H9 (cell line): ENCODE measurements at regions not wholly inside any gene's neighbourhood (a gene's known extent, or its start where the extent isn't known, plus 50 kb on each side); places are given as distances from the start of the nearest gene placed in this dataset.

Source experiments
- DNase-seq: peaks from one replicate; pipeline ENCODE4 v3.0.0-alpha.2; 2017
- H2AFZ ChIP-seq: one replicate; pipeline ENCODE4 v1.6.1; 2013; ENCODE audit warnings: mild to moderate bottlenecking, low read length, control low read depth, moderate library complexity
- H2AK5ac ChIP-seq: 2 replicates; pipeline ENCODE4 v1.6.1; 2013; ENCODE audit warnings: low read length, control low read depth, mixed read lengths; ENCODE audit not compliant: insufficient read length
- H2BK120ac ChIP-seq: one replicate; pipeline ENCODE4 v1.6.1; 2013; ENCODE audit warnings: low read depth, mild to moderate bottlenecking, low read length, control low read depth, inconsistent platforms; ENCODE audit not compliant: poor library complexity, severe bottlenecking
- H2BK12ac ChIP-seq: 2 replicates; pipeline ENCODE4 v1.6.1; 2013; ENCODE audit warnings: low read length, control low read depth, mixed read lengths, low read depth; ENCODE audit not compliant: insufficient read length
- H2BK15ac ChIP-seq: 2 replicates; pipeline ENCODE4 v1.6.1; 2013; ENCODE audit warnings: low read depth, low read length, control low read depth
- H2BK20ac ChIP-seq: one replicate; pipeline ENCODE4 v1.6.1; 2013; ENCODE audit warnings: low read depth, mild to moderate bottlenecking, low read length, control low read depth, inconsistent platforms; ENCODE audit not compliant: poor library complexity, severe bottlenecking
- H2BK5ac ChIP-seq: 2 replicates; pipeline ENCODE4 v1.6.1; 2013; ENCODE audit warnings: low read length, control low read depth, mixed read lengths; ENCODE audit not compliant: insufficient read length
- H3K14ac ChIP-seq: 2 replicates; pipeline ENCODE4 v1.6.1; 2013; ENCODE audit warnings: low read length, control low read depth; ENCODE audit not compliant: insufficient read depth
- H3K18ac ChIP-seq: 2 replicates; pipeline ENCODE4 v1.6.1; 2013; ENCODE audit warnings: low read depth, mild to moderate bottlenecking, mixed read lengths, low read length, control low read depth; ENCODE audit not compliant: insufficient read length
- H3K23ac ChIP-seq: 2 replicates; pipeline ENCODE4 v1.6.1; 2013; ENCODE audit warnings: low read length, control low read depth, mixed read lengths, low read depth; ENCODE audit not compliant: insufficient read length
- H3K23me2 ChIP-seq: 2 replicates; pipeline ENCODE4 v1.6.1; 2013; ENCODE audit warnings: low read depth, mild to moderate bottlenecking, mixed read lengths, low read length, control low read depth; ENCODE audit not compliant: insufficient read length, poor library complexity, severe bottlenecking
- H3K27ac ChIP-seq: 2 replicates; pipeline ENCODE4 v1.5.1; 2013; ENCODE audit warnings: low read length, control low read depth, mixed read lengths, low read depth; ENCODE audit not compliant: insufficient read length
- H3K27me3 ChIP-seq: 2 replicates; pipeline ENCODE4 v1.6.1; 2013; ENCODE audit warnings: low read length, control low read depth, inconsistent platforms; ENCODE audit not compliant: insufficient read depth
- H3K4ac ChIP-seq: 2 replicates; pipeline ENCODE4 v1.6.1; 2013; ENCODE audit warnings: low read depth, mild to moderate bottlenecking, control low read depth, inconsistent platforms, low read length, moderate library complexity
- H3K4me1 ChIP-seq: 2 replicates; pipeline ENCODE4 v1.6.1; 2013; ENCODE audit warnings: low read length, control low read depth, inconsistent platforms; ENCODE audit not compliant: insufficient read depth
- H3K4me2 ChIP-seq: 2 replicates; pipeline ENCODE4 v1.6.1; 2013; ENCODE audit warnings: low read length, control low read depth, mixed read lengths; ENCODE audit not compliant: insufficient read length, insufficient read depth
- H3K56ac ChIP-seq: 2 replicates; pipeline ENCODE4 v1.6.1; 2013; ENCODE audit warnings: low read depth, mild to moderate bottlenecking, mixed read lengths, low read length, control low read depth; ENCODE audit not compliant: insufficient read length
- H3K79me1 ChIP-seq: 2 replicates; pipeline ENCODE4 v1.6.1; 2013; ENCODE audit warnings: low read depth, mild to moderate bottlenecking, moderate library complexity, low read length, control low read depth, inconsistent platforms; ENCODE audit not compliant: insufficient read depth, poor library complexity, severe bottlenecking
- H3K79me2 ChIP-seq: 2 replicates; pipeline ENCODE4 v1.6.1; 2013; ENCODE audit warnings: low read length, control low read depth, inconsistent platforms; ENCODE audit not compliant: insufficient read depth
- H3K9ac ChIP-seq: 2 replicates; pipeline ENCODE4 v1.6.1; 2013; ENCODE audit warnings: low read length, control low read depth, mixed read lengths; ENCODE audit not compliant: insufficient read length; ENCODE audit errors: extremely low read depth
- H3K9me3 ChIP-seq: one replicate; pipeline ENCODE4 v1.6.1; 2013; ENCODE audit warnings: low read depth, low read length, inconsistent platforms; ENCODE audit not compliant: control insufficient read depth
- H3T11ph ChIP-seq: one replicate; pipeline ENCODE4 v1.6.1; 2013; ENCODE audit warnings: mild to moderate bottlenecking, low read length, control low read depth, inconsistent platforms
- H4K20me1 ChIP-seq: one replicate; pipeline ENCODE4 v1.6.1; 2013; ENCODE audit not compliant: control insufficient read depth, insufficient read length, insufficient read depth
- H4K5ac ChIP-seq: 2 replicates; pipeline ENCODE4 v1.6.1; 2013; ENCODE audit warnings: low read depth, mild to moderate bottlenecking, mixed read lengths, low read length, control low read depth; ENCODE audit not compliant: insufficient read length
- H4K8ac ChIP-seq: replicated peaks from 2 replicates; pipeline ENCODE4 v1.6.1; 2013; ENCODE audit warnings: low read length, control low read depth, mixed read lengths, low read depth; ENCODE audit not compliant: insufficient read length
- H4K91ac ChIP-seq: 2 replicates; pipeline ENCODE4 v1.6.1; 2013; ENCODE audit warnings: low read depth, mild to moderate bottlenecking, moderate library complexity, mixed read lengths, low read length, control low read depth; ENCODE audit not compliant: insufficient read length
- H3K27ac Mint-ChIP-seq, 3 experiments: 2 replicates in 2 of 3; 3 replicates in 1 of 3; pipeline ENCODE4 v1.8.0; 2020 to 2021; ENCODE audit warnings: mixed read lengths in 3 of 3, mild to moderate bottlenecking in 1 of 3, moderate library complexity in 1 of 3
- H3K27me3 Mint-ChIP-seq: 2 replicates; pipeline ENCODE4 v1.8.0; 2021; ENCODE audit warnings: low read depth, mild to moderate bottlenecking, moderate library complexity, mixed read lengths
- H3K36me3 Mint-ChIP-seq, 3 experiments: 2 replicates in 2 of 3; 3 replicates in 1 of 3; pipeline ENCODE4 v1.8.0; 2020 to 2021; ENCODE audit warnings: low read depth in 3 of 3, mixed read lengths in 3 of 3; ENCODE audit not compliant: insufficient read depth in 1 of 3
- H3K4me1 Mint-ChIP-seq, 2 experiments: 2 replicates each; pipeline ENCODE4 v1.8.0; 2020; ENCODE audit warnings: mixed read lengths in 2 of 2
- H3K4me3 Mint-ChIP-seq, 2 experiments: 2 replicates in 1 of 2; 3 replicates in 1 of 2; pipeline ENCODE4 v1.8.0; 2020 to 2021; ENCODE audit warnings: mild to moderate bottlenecking in 2 of 2, mixed read lengths in 2 of 2, moderate library complexity in 1 of 2
- H3K9me3 Mint-ChIP-seq, 2 experiments: 2 replicates in 1 of 2; 3 replicates in 1 of 2; pipeline ENCODE4 v1.8.0; 2020; ENCODE audit warnings: mild to moderate bottlenecking in 2 of 2, mixed read lengths in 2 of 2, moderate library complexity in 1 of 2
- CTCF ChIP-seq: fragments of 200-600 bp; sonication (generic); conservative IDR thresholded peaks from 3 replicates; pipeline ENCODE4 v1.8.0; 2021; ENCODE audit warnings: antibody characterized with exemption, mild to moderate bottlenecking
- WGBS: extraction: QIAGEN DNeasy Blood & Tissue Kit; methylation state at CpG from one replicate; pipeline ENCODE4 v1.1.7; 2013; ENCODE audit warnings: missing lambda C conversion rate, low lambda C conversion rate, mixed read lengths; ENCODE audit not compliant: insufficient read length; ENCODE audit errors: extremely low coverage; 5-methylcytosine and 5-hydroxymethylcytosine counted together

GRCh38 chr7:116086547-116087045, 56.0 kb upstream of the TFEC start:
- Histone ChIP-seq H3K27ac (no peak overlapping the region), H4K91ac (no peak overlapping the region), H2AK5ac (no peak overlapping the region), H3K9me3 (no peaks in the 10 kb centered on the region), H2BK15ac (no peak overlapping the region), H2AFZ (no peak overlapping the region), H4K8ac (no peak overlapping the region), H3K23me2 (no peaks in the 10 kb centered on the region), H2BK5ac (no peak overlapping the region), H3K9ac (no peak overlapping the region), H3K18ac (no peak overlapping the region), H2BK120ac (no peak overlapping the region), H2BK20ac (no peak overlapping the region), H3K79me1 (no peaks in the 10 kb centered on the region), H3K56ac (no peak overlapping the region), H4K20me1 (no peaks in the 10 kb centered on the region), H3K4ac (no peak overlapping the region), H3K79me2 (no peaks in the 10 kb centered on the region), H2BK12ac (no peak overlapping the region), H3K23ac (no peak overlapping the region), H3T11ph (no peak overlapping the region), H3K14ac (no peak overlapping the region), H3K27me3 (no peaks in the 10 kb centered on the region), H3K4me1 (no peaks in the 10 kb centered on the region), H3K4me2 (no peak overlapping the region), H4K5ac (no peak overlapping the region)
- Mint-ChIP-seq H3K36me3 (no peaks in the 10 kb centered on the region; a peak in 1 of 7 replicates), H3K27me3 (no peaks in the 10 kb centered on the region), H3K4me3 (no peak overlapping the region), H3K4me1 (peaks cover 5 to 16% of the 10 kb centered on the region in 2 experiments), H3K27ac (no peak overlapping the region), H3K9me3 (no peaks in the 10 kb centered on the region; a peak in 1 of 5 replicates)
- TF ChIP-seq CTCF, result no peak
- DNase-seq, result no peak
- WGBS, result no CpG with 5 or more reads among the region's 3 CpGs
